Fibroblast of villous mesenchyme (primary cell): ENCODE measurements at regions not wholly inside any gene's neighbourhood (a gene's known extent, or its start where the extent isn't known, plus 50 kb on each side); places are given as distances from the start of the nearest gene placed in this dataset.

Source experiments
- DNase-seq: peaks from one replicate; pipeline ENCODE4 v3.0.0-alpha.2; 2010; ENCODE audit warnings: low read depth
- H3K4me3 ChIP-seq: 2 replicates; pipeline ENCODE4 v1.5.1; 2011; ENCODE audit warnings: low read depth, mild to moderate bottlenecking, low read length
- CTCF ChIP-seq: IDR thresholded peaks from 2 replicates; pipeline ENCODE4 v1.5.1; 2012; ENCODE audit warnings: low read depth, mild to moderate bottlenecking, low read length; ENCODE audit not compliant: insufficient read depth

GRCh38 chr1:164006621-164007020, 552.4 kb upstream of the PBX1 start:
- no peak for DNase-seq
- H3K4me3 ChIP-seq: no peak overlapping the region
- no peak for TF ChIP-seq CTCF

- TF ChIP-seq CTCF: no peak
- no peak overlapping the region for H3K4me3 ChIP-seq
Measured at GRCh38 chr1:164017239-164017638, 541.7 kb upstream of the PBX1 start.

GRCh38 chr1:164020391-164020790, 538.6 kb upstream of the PBX1 start:
- no peak for DNase-seq
- TF ChIP-seq CTCF: no peak
- H3K4me3 ChIP-seq: no peak overlapping the region

More at GRCh38 chr1:164017239-164017638, 541.7 kb upstream of the PBX1 start:
- DNase-seq: no peak

GRCh38 chr1:164021813-164022212, 537.2 kb upstream of the PBX1 start:
- H3K4me3 ChIP-seq: no peak overlapping the region

GRCh38 chr1:164033782-164034181, 525.2 kb upstream of the PBX1 start:
- no peak for TF ChIP-seq CTCF
- no peak overlapping the region for H3K4me3 ChIP-seq
- DNase-seq: no peak

More at GRCh38 chr1:164021813-164022212, 537.2 kb upstream of the PBX1 start:
- DNase-seq: no peak
- TF ChIP-seq CTCF: no peak

- no peak for DNase-seq
- no peak for TF ChIP-seq CTCF
- H3K4me3 ChIP-seq: no peak overlapping the region
Measured at GRCh38 chr1:164040754-164041153, 518.2 kb upstream of the PBX1 start.

GRCh38 chr1:164051782-164052181, 507.2 kb upstream of the PBX1 start:
- peak; percentile 47 for DNase-seq
- TF ChIP-seq CTCF: no peak

More at GRCh38 chr1:164051782-164052181, 507.2 kb upstream of the PBX1 start:
- H3K4me3 ChIP-seq: no peak overlapping the region
